Thoracic aorta (tissue), 2 donors: ENCODE measurements at regions not wholly inside any gene's neighbourhood (a gene's known extent, or its start where the extent isn't known, plus 50 kb on each side); places are given as distances from the start of the nearest gene placed in this dataset.

Source experiments
- ATAC-seq: fragments of 150-250 bp; one replicate; pipeline ENCODE4 v1.8.0; 2017; ENCODE audit warnings: low read depth; ENCODE audit not compliant: insufficient number of reproducible peaks, low FRiP score
- DNase-seq: peaks from one replicate; pipeline ENCODE4 v3.0.0-alpha.2; 2020; ENCODE audit warnings: low spot score
- H3K27ac ChIP-seq, 2 donors: fragments of 200-600 bp; sonication (generic); 1 replicate in 1 of 2; 2 replicates in 1 of 2; pipeline ENCODE4 v1.5.1; 2016; ENCODE audit warnings: mild to moderate bottlenecking in 2 of 2, moderate library complexity in 2 of 2
- H3K27me3 ChIP-seq: fragments of 200-600 bp; sonication (generic); replicated peaks from 2 replicates; pipeline ENCODE4 v1.6.0; 2016; ENCODE audit warnings: mild to moderate bottlenecking; ENCODE audit not compliant: insufficient read depth
- H3K36me3 ChIP-seq: fragments of 200-600 bp; sonication (generic); one replicate; pipeline ENCODE4 v1.5.1; 2016
- H3K4me1 ChIP-seq, 2 donors: fragments of 200-600 bp; sonication (generic); 1 replicate in 1 of 2; 2 replicates in 1 of 2; pipeline versions ENCODE4 v1.5.1 to v1.6.0; 2016; ENCODE audit warnings: low read depth in 2 of 2, mild to moderate bottlenecking in 1 of 2; ENCODE audit not compliant: control insufficient read depth in 1 of 2
- H3K4me3 ChIP-seq: fragments of 200-600 bp; sonication (generic); 2 replicates; pipeline ENCODE4 v1.5.1; 2016; ENCODE audit warnings: mild to moderate bottlenecking
- H3K9me3 ChIP-seq: fragments of 200-600 bp; sonication (generic); 2 replicates; pipeline ENCODE4 v1.5.1; 2016
- TF ChIP-seq, protein P1 (sequence below): fragments of 200-600 bp; sonication (generic); IDR thresholded peaks from one replicate; pipeline ENCODE4 v1.5.1; 2019; ENCODE audit warnings: antibody characterized with exemption

DNA sequence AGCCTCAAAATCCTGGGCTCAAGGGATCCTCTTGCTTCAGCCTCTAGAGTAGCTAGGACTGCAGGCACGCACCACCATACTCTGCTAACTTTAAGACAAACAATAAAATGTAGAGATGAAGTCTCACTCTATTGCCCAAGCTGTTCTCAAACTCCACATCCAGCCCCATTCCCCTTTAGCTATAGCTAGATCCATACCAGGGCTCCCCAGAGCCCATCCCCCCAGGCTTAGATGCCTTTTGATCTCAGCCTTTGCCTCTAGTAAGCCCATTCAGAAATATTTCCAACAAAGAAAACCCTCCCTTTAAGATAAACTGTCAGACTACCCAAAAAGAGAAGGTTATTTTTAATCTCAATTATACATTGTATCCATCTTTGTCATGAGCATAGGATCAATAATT, 325.4 kb downstream of the CHRM3 start:
- H3K4me1 ChIP-seq, result no peaks in the 10 kb centered on the region
- H3K27me3 ChIP-seq, result no peaks in the 10 kb centered on the region
- no peak overlapping the region for H3K4me3 ChIP-seq
- H3K9me3 ChIP-seq, result no peaks in the 10 kb centered on the region
- no peak for DNase-seq
- TF ChIP-seq, protein P1, sequence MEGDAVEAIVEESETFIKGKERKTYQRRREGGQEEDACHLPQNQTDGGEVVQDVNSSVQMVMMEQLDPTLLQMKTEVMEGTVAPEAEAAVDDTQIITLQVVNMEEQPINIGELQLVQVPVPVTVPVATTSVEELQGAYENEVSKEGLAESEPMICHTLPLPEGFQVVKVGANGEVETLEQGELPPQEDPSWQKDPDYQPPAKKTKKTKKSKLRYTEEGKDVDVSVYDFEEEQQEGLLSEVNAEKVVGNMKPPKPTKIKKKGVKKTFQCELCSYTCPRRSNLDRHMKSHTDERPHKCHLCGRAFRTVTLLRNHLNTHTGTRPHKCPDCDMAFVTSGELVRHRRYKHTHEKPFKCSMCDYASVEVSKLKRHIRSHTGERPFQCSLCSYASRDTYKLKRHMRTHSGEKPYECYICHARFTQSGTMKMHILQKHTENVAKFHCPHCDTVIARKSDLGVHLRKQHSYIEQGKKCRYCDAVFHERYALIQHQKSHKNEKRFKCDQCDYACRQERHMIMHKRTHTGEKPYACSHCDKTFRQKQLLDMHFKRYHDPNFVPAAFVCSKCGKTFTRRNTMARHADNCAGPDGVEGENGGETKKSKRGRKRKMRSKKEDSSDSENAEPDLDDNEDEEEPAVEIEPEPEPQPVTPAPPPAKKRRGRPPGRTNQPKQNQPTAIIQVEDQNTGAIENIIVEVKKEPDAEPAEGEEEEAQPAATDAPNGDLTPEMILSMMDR, result no peak
- no peak for ATAC-seq
- no peak overlapping the region for H3K27ac ChIP-seq
- no peaks in the 10 kb centered on the region for H3K36me3 ChIP-seq

DNA sequence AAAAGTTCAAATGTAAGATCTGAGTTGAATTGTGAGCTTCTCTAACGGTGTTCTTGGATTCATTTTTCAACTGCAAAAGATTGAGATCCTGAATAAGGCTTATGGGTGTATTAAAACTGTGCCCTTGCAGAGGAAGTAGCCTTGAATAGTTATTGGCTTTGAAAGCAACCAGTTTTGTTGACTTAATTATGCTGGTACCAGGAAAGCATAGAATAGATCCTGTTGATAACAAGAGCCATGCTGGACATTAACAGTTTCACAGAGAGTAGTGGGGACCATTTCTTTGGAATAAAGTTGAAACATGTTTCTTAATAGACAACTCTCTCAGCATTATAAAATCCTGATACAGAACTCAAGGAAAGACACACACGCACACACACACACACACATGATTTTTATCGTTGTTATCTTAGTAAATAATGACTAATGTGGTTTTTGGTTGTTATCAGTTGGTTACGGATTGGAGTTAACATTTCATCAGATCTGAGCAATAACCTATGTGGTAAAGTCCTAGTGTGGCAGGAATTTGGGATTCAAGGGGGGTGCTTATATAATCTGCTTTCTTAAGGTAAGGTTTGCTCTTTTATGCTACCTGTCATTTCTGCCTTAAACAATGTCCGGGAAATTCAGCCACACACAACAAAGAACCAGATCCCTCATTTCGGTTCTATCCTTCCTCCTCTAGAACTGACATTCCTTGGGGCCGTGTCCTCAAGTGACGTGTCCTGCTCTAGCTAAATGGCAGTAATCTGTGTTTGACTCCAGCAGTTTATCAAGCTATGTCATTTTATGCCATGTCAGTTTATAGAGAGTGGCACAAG, 330.9 kb downstream of the CHRM3 start:
- DNase-seq, result no peak
- Histone ChIP-seq H3K36me3 (no peaks in the 10 kb centered on the region), H3K4me3 (no peak overlapping the region), H3K27ac (no peak overlapping the region), H3K9me3 (no peaks in the 10 kb centered on the region), H3K27me3 (no peaks in the 10 kb centered on the region), H3K4me1 (no peaks in the 10 kb centered on the region)
- TF ChIP-seq, protein P1, result no peak
- no peak for ATAC-seq

DNA sequence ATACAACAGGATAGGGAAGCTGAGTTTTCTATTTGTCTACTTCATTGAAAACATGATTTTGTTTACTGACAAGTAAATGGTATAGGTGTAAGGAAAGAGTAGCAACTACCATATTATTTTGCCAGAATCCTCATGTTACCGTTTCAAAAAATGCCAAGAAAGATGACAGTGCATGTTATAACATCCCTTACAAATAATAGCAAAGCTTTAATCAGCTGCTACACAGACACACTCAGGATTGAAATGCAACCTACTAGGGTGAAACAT, 331.5 kb downstream of the CHRM3 start:
- ATAC-seq (no peak), DNase-seq (no peak)
- Histone ChIP-seq H3K27me3 (no peaks in the 10 kb centered on the region), H3K36me3 (no peaks in the 10 kb centered on the region), H3K4me1 (no peaks in the 10 kb centered on the region), H3K4me3 (no peak overlapping the region), H3K9me3 (no peaks in the 10 kb centered on the region), H3K27ac (no peak overlapping the region)
- TF ChIP-seq, protein P1, result no peak

DNA sequence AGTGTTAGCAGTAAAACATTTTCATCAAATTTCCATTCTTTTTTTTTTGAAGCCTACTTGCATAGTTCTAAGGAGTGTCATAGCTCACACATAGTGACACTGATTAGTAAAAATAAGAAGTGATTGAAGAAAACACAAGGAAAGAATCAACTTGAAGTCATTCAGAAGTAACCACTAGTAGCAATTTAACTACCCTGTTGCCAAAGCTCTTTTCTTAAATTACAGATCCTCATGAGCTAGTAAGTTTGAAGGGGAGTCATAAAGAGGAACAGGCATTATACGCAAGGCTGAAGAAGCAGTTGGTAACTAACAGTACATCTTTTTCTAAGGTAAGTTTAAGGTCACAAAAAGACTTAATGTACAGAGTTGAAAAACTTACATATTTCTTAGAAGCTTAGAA, 332.2 kb downstream of the CHRM3 start:
- H3K27me3 ChIP-seq, result no peaks in the 10 kb centered on the region
- H3K27ac ChIP-seq, result no peak overlapping the region
- no peak overlapping the region for H3K4me3 ChIP-seq
- no peaks in the 10 kb centered on the region for H3K9me3 ChIP-seq
- TF ChIP-seq, protein P1, result no peak
- no peaks in the 10 kb centered on the region for H3K4me1 ChIP-seq
- DNase-seq (no peak), ATAC-seq (no peak)
- no peaks in the 10 kb centered on the region for H3K36me3 ChIP-seq

DNA sequence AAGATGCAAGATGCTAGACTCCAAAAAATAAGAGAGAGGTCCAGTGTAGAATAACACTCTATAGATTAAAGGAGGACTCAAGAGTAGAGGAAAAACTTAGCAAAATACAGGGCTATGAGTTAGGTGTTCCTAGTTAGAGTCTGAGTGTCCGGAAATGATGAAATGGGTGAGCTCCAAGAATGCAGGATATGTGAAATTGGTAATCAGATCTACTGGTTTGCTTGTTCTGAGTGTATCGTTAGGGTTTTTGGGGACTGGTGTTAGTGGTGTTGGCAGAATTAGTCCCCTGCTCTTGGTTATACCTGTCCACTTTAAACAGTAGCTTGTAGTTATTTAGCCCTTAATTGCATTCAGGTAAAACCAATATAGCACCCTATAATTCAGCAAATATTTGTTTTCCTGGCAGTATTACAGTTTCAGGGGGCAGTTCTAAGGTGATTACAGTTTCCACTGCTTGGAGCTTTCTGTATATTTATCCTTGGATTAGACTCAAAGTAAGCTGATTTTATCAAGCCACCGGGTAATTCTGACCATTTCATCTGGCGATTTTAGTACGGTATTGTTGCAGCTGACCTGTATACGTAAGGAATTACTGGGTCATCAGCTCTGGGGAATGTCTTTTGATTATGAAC, 332.7 kb downstream of the CHRM3 start:
- DNase-seq (no peak), ATAC-seq (no peak)
- H3K36me3 ChIP-seq, result no peaks in the 10 kb centered on the region
- no peak overlapping the region for H3K27ac ChIP-seq
- no peaks in the 10 kb centered on the region for H3K4me1 ChIP-seq
- TF ChIP-seq, protein P1, result no peak
- H3K9me3 ChIP-seq, result no peaks in the 10 kb centered on the region
- H3K4me3 ChIP-seq, result no peak overlapping the region
- H3K27me3 ChIP-seq, result no peaks in the 10 kb centered on the region
